IMR-90 (cell line): ENCODE measurements at regions not wholly inside any gene's neighbourhood (a gene's known extent, or its start where the extent isn't known, plus 50 kb on each side); places are given as distances from the start of the nearest gene placed in this dataset.

Experiments used
- ATAC-seq: fragments of 200-7000 bp; cut with Tn5 transposase; 2 replicates; pipeline ENCODE4 v1.9.1; 2020; ENCODE audit warnings: low read depth, mild to moderate bottlenecking, moderate library complexity
- BruUV-seq: library from RNA; stranded (reverse); fragments of 400-500 nt; replicated peaks from 2 replicates; lab custom pipeline; 2021; lab: Mats Ljungman, UMichigan
- CTCF ChIA-PET: fragments of 300-600 bp; formaldehyde crosslinking; extraction: SDS; loops from one replicate; lab custom pipeline; 2021; ENCODE audit warnings: antibody characterized with exemption; lab: Yijun Ruan, JAX
- POLR2A ChIA-PET: fragments of 300-600 bp; sonication (Branson Sonifier 250); formaldehyde crosslinking; loops from one replicate; lab custom pipeline; 2022; ENCODE audit warnings: antibody characterized with exemption; ENCODE audit not compliant: unreplicated experiment; lab: Charles Lee
- DNase-seq: peaks from one replicate; pipeline ENCODE4 v3.0.0; 2013
- H2AFZ ChIP-seq: replicated peaks from 2 replicates; pipeline ENCODE3; 2013; ENCODE audit warnings: low read length, mild to moderate bottlenecking; ENCODE audit not compliant: poor library complexity
- H2AK5ac ChIP-seq: 2 replicates; pipeline ENCODE4 v1.6.1; 2013; ENCODE audit warnings: low read depth, low read length, inconsistent platforms
- H2AK9ac ChIP-seq: replicated peaks from 2 replicates; pipeline ENCODE3; 2013; ENCODE audit warnings: mild to moderate bottlenecking, low read depth, low read length, moderate library complexity; ENCODE audit not compliant: poor library complexity
- H2BK120ac ChIP-seq: 2 replicates; pipeline ENCODE4 v1.6.1; 2013; ENCODE audit warnings: low read depth, low read length, inconsistent platforms
- H2BK15ac ChIP-seq: 3 replicates; pipeline ENCODE4 v1.6.1; 2013; ENCODE audit warnings: low read depth, low read length, inconsistent platforms
- H2BK20ac ChIP-seq: 2 replicates; pipeline ENCODE4 v1.6.1; 2013; ENCODE audit warnings: low read depth, mild to moderate bottlenecking, inconsistent platforms, low read length, moderate library complexity
- H2BK5ac ChIP-seq: 2 replicates; pipeline ENCODE4 v1.6.1; 2013; ENCODE audit warnings: mild to moderate bottlenecking, low read depth, low read length, inconsistent platforms; ENCODE audit not compliant: poor library complexity, severe bottlenecking
- H3K14ac ChIP-seq: replicated peaks from 2 replicates; pipeline ENCODE4 v1.6.1; 2013; ENCODE audit warnings: low read depth, low read length, inconsistent platforms
- H3K18ac ChIP-seq: 2 replicates; pipeline ENCODE4 v1.6.1; 2013; ENCODE audit warnings: low read depth, low read length, control low read depth
- H3K23ac ChIP-seq: 2 replicates; pipeline ENCODE4 v1.6.1; 2013; ENCODE audit warnings: low read depth, low read length, inconsistent platforms
- H3K27ac ChIP-seq: 2 replicates; pipeline ENCODE4 v1.5.1; 2013; ENCODE audit warnings: mild to moderate bottlenecking, control low read depth, low read length; ENCODE audit not compliant: insufficient read depth
- H3K27me3 ChIP-seq: 2 replicates; pipeline ENCODE4 v1.6.1; 2013; ENCODE audit warnings: low read length; ENCODE audit not compliant: control insufficient read depth, insufficient read depth
- H3K36me3 ChIP-seq: 2 replicates; pipeline ENCODE4 v1.6.1; 2013; ENCODE audit warnings: low read length, mixed read lengths; ENCODE audit not compliant: control insufficient read depth, insufficient read depth
- H3K4ac ChIP-seq: 2 replicates; pipeline ENCODE4 v1.6.1; 2013; ENCODE audit warnings: low read depth, low read length, inconsistent platforms
- H3K4me1 ChIP-seq: 2 replicates; pipeline ENCODE4 v1.6.1; 2013; ENCODE audit warnings: low read length, mixed read lengths; ENCODE audit not compliant: control insufficient read depth, insufficient read depth
- H3K4me2 ChIP-seq: 2 replicates; pipeline ENCODE4 v1.6.1; 2013; ENCODE audit warnings: low read depth, mild to moderate bottlenecking, control low read depth, low read length, moderate library complexity
- H3K4me3 ChIP-seq: 2 replicates; pipeline ENCODE4 v1.5.1; 2013; ENCODE audit warnings: low read depth, mild to moderate bottlenecking, control low read depth, low read length, moderate library complexity; ENCODE audit not compliant: insufficient read depth
- H3K56ac ChIP-seq: 2 replicates; pipeline ENCODE4 v1.6.1; 2013; ENCODE audit warnings: low read length, inconsistent platforms; ENCODE audit not compliant: insufficient read depth; ENCODE audit errors: extremely low read depth
- H3K79me1 ChIP-seq, 2 experiments: 2 replicates each; pipeline ENCODE4 v1.6.1; 2013; ENCODE audit warnings: low read length in 2 of 2, inconsistent platforms in 1 of 2, low read depth in 1 of 2
- H3K9ac ChIP-seq: 2 replicates; pipeline ENCODE4 v1.6.1; 2013; ENCODE audit warnings: low read depth, low read length, control low read depth
- H3K9me1 ChIP-seq: 2 replicates; pipeline ENCODE4 v1.6.1; 2013; ENCODE audit warnings: low read length, inconsistent platforms; ENCODE audit not compliant: insufficient read depth
- H3K9me3 ChIP-seq: 2 replicates; pipeline ENCODE4 v1.6.1; 2013; ENCODE audit warnings: low read length; ENCODE audit not compliant: control insufficient read depth, insufficient read depth
- H4K20me1 ChIP-seq: 2 replicates; pipeline ENCODE4 v1.6.1; 2013; ENCODE audit warnings: low read length, inconsistent platforms; ENCODE audit not compliant: insufficient read depth
- H4K5ac ChIP-seq: 2 replicates; pipeline ENCODE4 v1.6.1; 2013; ENCODE audit warnings: mild to moderate bottlenecking, low read depth, low read length, control low read depth
- H4K8ac ChIP-seq, 2 experiments: 2 replicates each; pipeline ENCODE4 v1.6.1; 2013; ENCODE audit warnings: low read depth in 2 of 2, low read length in 2 of 2, control low read depth in 1 of 2, inconsistent platforms in 1 of 2
- H4K91ac ChIP-seq: 2 replicates; pipeline ENCODE4 v1.6.1; 2013; ENCODE audit warnings: low read depth, low read length, inconsistent platforms; ENCODE audit not compliant: insufficient read depth
- FOS ChIP-seq: fragments of 150-350 bp; IDR thresholded peaks from 2 replicates; pipeline ENCODE4 v1.6.1; 2016; ENCODE audit warnings: low read depth, low read length
- MAFK ChIP-seq: IDR thresholded peaks from 2 replicates; pipeline ENCODE4 v1.6.1; 2012; ENCODE audit warnings: low read depth, low read length, improper control_type of control experiment
- MXI1 ChIP-seq: IDR thresholded peaks from 2 replicates; pipeline ENCODE4 v1.6.1; 2012; ENCODE audit warnings: low read depth, mild to moderate bottlenecking, low read length, moderate library complexity, borderline replicate concordance
- RCOR1 ChIP-seq: IDR thresholded peaks from 2 replicates; pipeline ENCODE4 v1.6.1; 2012; ENCODE audit warnings: mild to moderate bottlenecking, low read length, improper control_type of control experiment; ENCODE audit not compliant: insufficient replicate concordance
- WGBS, 2 experiments: methylation state at CpG; one replicate each; pipeline versions ENCODE4 v1.1.5 to v1.1.7; 2013; ENCODE audit warnings: missing lambda C conversion rate in 2 of 2; ENCODE audit not compliant: insufficient read length in 1 of 2; ENCODE audit errors: extremely low coverage in 2 of 2; 5-methylcytosine and 5-hydroxymethylcytosine counted together
- dilution Hi-C: fragments of 300-500 bp; cut with HindIII; formaldehyde crosslinking; loops from one replicate; pipeline ENCODE4 v1.14.3; 2018; ENCODE audit warnings: low sequenced_read_pairs; ENCODE audit not compliant: unreplicated experiment
- in situ Hi-C: fragments of 300-500 bp; cut with MboI; formaldehyde crosslinking; loops from 3 replicates; pipeline ENCODE4 v1.14.3; 2019; ENCODE audit warnings: low sequenced_read_pairs, inconsistent platforms, mixed read lengths
- intact Hi-C: fragments of 100-400 bp; cut with micrococcal nuclease; formaldehyde crosslinking; loops from 2 replicates; pipeline ENCODE4 v1.10.0; 2022

DNA sequence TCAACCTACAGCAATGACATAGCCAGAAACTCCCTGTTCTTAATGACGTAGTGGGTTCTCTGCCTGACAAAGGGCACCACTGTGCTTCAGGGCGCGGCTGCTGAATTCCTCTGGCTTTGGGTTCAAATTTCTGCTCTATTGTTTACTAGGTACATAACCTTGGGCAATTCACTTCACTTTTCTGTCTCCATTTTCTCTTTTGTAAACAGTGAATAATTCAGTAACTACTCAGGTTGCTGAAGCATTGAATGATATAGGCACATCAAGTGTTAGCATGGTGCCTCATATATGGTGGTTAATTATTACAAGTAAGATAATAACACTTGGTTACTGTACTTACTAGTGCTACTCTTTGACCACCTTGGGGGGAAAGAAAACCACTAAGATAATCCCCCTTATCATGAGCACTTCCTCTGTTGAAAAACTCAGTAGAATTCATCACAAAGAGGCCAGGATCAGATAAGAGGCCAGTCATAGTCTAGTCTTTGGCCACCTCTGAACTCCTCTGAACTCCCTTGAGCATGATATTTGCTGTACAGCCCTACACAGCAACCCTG lies 92.0 kb upstream of the AHR start:
- DNase-seq (no peak), ATAC-seq (no peak)
- TF ChIP-seq MAFK (no peak), FOS (no peak), MXI1 (no peak), RCOR1 (no peak)
- Histone ChIP-seq H3K9ac (no peak overlapping the region), H2BK15ac (no peak overlapping the region), H2BK120ac (no peak overlapping the region), H3K4ac (no peak overlapping the region), H3K9me3 (no peaks in the 10 kb centered on the region), H4K91ac (no peak overlapping the region), H3K4me2 (no peak overlapping the region), H2BK5ac (no peak overlapping the region), H2AK5ac (no peak overlapping the region), H4K5ac (no peak overlapping the region), H3K36me3 (no peaks in the 10 kb centered on the region), H3K56ac (no peak overlapping the region), H3K14ac (no peak overlapping the region), H4K8ac (no peak overlapping the region), H3K4me3 (no peak overlapping the region), H3K4me1 (no peaks in the 10 kb centered on the region), H3K79me1 (no peaks in the 10 kb centered on the region), H3K23ac (no peak overlapping the region), H2AK9ac (no peak overlapping the region), H3K18ac (no peak overlapping the region), H2AFZ (no peak overlapping the region), H3K9me1 (no peaks in the 10 kb centered on the region), H3K27me3 (no peaks in the 10 kb centered on the region), H3K27ac (no peak overlapping the region), H2BK20ac (no peak overlapping the region), H4K20me1 (no peaks in the 10 kb centered on the region)
- ChIA-PET CTCF (no interaction called here), POLR2A (no interaction called here)
- in situ Hi-C loops = no loop called here
- dilution Hi-C loops = no loop called here
- no TSS peak for BruUV-seq
- no CpG with 5 or more reads among the region's 3 CpGs for WGBS, 2 experiments
- intact Hi-C loops = no loop called here
